GM19467 (cell line): ENCODE measurements at regions not wholly inside any gene's neighbourhood (a gene's known extent, or its start where the extent isn't known, plus 50 kb on each side); places are given as distances from the start of the nearest gene placed in this dataset.
"Not testable (repeated sequence)": the region's sequence is repeated elsewhere in the genome, so short reads cannot be mapped to it uniquely, and the experiment has no call there.

Source experiments
- ATAC-seq: cut with Tn5 transposase; IDR thresholded peaks from one replicate; pipeline ENCODE4 v1.9.1; 2021; ENCODE audit warnings: mild to moderate bottlenecking, moderate library complexity; ENCODE audit not compliant: unreplicated experiment

GRCh38 chr1:181170194-181170593 is 81.7 kb downstream of the IER5 start:
- no peak for ATAC-seq

GRCh38 chr1:181172082-181172481 is 83.6 kb downstream of the IER5 start:
- ATAC-seq = no peak

GRCh38 chr1:181173761-181174447 is 85.4 kb downstream of the IER5 start:
- ATAC-seq = no peak

GRCh38 chr1:181174861-181175260 is 86.4 kb downstream of the IER5 start:
- no peak for ATAC-seq

GRCh38 chr1:181175356-181175910 is 86.9 kb downstream of the IER5 start:
- no peak for ATAC-seq

GRCh38 chr1:181175955-181176354 is 87.5 kb downstream of the IER5 start:
- ATAC-seq = no peak

- no peak for ATAC-seq
These were observed 89.9 kb downstream of the IER5 start for GRCh38 chr1:181178241-181178879.

- ATAC-seq = no peak
These were observed 90.9 kb downstream of the IER5 start for GRCh38 chr1:181179279-181179986.

GRCh38 chr1:181179987-181180365 is 91.5 kb downstream of the IER5 start:
- ATAC-seq = no peak

GRCh38 chr1:181180407-181181031 is 92.0 kb downstream of the IER5 start:
- no peak for ATAC-seq

- no peak for ATAC-seq
These were observed 93.5 kb downstream of the IER5 start for GRCh38 chr1:181181792-181182585.

- ATAC-seq = no peak
These were observed 96.1 kb downstream of the IER5 start for GRCh38 chr1:181184621-181185020.

- no peak for ATAC-seq
These were observed 97.0 kb downstream of the IER5 start for GRCh38 chr1:181185461-181185860.

GRCh38 chr1:181186133-181186532 is 97.6 kb downstream of the IER5 start:
- ATAC-seq = not testable (repeated sequence)

GRCh38 chr1:181187337-181188126 is 99.0 kb downstream of the IER5 start:
- ATAC-seq = no peak

- ATAC-seq = no peak
These were observed 100.7 kb downstream of the IER5 start for GRCh38 chr1:181189245-181189644.

- ATAC-seq = no peak
These were observed 101.3 kb downstream of the IER5 start for GRCh38 chr1:181189691-181190363.

GRCh38 chr1:181190364-181191035 is 102.0 kb downstream of the IER5 start:
- ATAC-seq = no peak
